NCI-H774 (cell line): ENCODE measurements at regions not wholly inside any gene's neighbourhood (a gene's known extent, or its start where the extent isn't known, plus 50 kb on each side); places are given as distances from the start of the nearest gene placed in this dataset.

Experiments used
- DNase-seq: peaks from one replicate; lab custom pipeline; 2025; lab: John Stamatoyannopoulos, UW

DNA sequence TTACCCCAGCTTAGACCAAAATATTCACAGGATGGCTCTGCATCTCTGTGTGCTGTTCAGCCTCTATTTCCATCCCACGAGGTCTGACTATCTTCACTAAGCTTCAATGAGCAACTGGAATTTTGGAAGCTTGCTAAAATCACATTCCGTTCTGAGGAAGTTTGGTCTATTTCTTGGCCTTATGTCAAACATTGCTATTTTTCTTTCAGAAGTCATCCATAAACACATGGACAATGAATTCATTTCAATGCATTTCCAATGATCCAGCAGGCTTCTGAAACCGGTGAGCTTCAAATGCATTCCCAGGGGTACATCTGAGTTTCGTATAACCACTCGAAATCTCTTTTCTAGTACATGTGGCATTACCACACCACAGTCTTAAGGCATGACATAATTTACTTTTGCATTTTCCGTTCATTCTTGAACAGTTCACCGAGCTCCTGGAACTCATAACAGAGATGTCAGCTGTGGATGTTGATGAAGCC lies 294.1 kb upstream of the KAZN start:
- no peak for DNase-seq

DNA sequence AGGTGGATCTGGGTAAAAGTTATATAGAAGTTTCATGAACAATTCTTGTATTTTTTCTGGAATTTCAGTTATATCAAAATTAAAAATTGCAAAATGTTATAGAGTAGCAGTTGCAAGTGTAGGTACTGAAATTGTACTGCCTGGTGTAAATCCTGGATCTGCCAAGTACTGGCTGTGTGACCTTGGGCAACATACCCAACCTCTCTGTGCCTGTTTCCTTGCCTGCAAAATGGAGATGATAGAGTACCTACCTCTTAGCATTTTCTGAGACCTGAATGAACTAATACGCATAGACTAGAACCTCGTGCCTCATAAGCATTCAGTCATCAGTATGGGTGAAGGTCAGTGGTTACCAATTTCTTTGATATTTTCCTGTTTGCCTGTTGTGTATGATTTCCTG lies 290.0 kb upstream of the KAZN start:
- DNase-seq: no peak

DNA sequence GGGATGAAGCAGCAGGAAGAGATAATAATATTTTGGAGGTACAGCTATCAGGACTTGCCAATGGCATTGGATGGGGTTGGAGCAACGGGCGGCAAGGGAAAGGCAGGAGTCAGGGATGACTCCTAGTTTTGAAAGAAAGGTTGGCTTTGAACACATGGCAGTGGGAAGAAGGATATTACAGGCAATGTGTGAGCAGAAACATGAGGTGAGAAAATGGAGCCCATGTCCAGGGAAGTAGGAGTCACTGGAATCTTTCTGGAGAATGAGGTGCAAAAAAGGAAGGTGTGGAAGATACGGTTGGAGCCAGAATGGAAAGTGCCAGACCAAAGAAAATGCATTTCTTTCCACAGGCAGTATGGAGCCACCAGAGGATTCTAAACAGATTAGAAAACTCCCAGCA lies 288.5 kb upstream of the KAZN start:
- no peak for DNase-seq

DNA sequence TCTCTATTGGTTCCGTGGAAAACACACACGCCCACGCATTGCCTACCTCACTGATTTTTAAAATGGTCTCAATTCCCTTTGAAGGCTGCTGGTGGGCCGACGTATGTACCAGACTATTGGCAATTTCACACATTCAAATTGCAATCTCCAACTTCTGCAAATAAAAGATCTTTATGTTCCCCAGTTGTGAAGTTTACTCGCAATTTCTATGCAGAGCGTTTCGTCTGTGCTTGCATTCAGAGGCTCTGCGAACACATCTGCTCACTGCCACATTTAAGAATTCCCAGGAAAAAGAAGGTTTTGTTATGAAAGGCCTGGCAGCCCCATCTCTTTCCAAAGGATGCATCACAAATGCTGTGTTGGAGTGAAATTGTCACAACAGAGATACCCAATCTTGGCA lies 288.0 kb upstream of the KAZN start:
- no peak for DNase-seq

DNA sequence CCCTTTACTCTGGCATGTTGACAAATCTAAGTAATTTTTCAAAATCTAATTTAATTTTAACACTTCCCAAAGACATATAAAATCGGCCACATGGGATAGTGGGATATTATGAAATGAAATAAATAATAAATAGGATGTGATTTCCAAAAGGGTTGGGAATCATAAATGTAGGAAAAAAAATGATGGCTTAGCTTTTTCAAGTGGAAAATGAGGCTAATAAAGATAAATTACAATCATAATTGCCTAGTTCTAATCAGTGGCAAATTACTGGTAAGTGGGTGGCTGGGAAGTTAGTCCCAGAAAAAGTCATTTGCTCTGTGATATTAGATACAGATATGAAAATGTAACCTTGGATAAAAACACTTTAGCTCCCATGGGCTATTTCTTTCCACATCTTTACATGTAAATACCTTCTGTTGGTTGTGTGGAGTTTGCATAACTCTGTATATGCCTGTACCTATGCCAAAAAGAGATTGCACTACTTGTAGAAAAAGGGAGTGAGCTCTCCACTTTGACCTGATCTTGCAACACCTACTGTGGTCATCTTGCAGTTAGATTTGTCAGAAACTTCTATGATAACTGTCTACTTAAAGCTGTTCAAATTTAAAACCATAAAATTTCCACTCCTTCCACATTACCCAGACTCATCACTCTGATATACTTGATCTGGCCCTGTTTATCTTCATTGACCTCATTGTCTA lies 284.6 kb upstream of the KAZN start:
- no peak for DNase-seq

DNA sequence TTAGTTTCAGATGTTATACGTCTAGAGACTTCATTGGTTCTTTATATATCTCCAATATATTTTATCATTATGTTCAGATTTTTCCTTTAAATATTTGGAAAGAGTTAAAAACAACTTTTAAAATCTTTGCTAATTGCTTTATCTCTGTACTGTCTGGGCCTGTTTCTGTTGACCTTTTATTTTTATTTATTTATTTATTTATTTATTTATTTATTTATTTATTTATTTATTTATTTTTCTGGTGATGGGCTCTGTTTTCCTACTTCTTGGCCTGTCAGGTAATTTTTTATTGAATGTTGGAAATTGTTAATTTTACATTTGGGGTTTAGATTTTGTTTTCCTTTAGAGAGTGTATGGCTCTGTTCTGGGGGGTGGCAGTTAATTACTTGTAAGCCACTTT lies 279.7 kb upstream of the KAZN start:
- DNase-seq: no peak

DNA sequence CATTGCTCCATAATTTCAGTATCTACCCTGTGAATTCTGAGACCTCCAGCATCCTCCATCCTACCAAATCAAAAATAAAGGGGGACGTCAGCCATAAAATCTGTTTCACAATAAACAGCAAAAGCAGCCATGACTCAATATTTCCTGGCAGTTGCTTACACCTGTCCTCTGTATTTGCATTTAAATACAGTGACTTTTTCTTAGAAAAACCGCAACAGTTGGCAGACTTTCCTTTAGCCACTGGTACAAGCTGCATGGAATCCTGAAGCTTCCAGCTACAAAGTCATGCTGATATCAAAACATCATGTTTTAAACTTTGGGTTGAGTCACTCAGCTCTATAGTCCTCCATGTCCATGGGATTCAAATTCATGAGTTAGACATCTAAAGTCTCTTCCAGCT lies 278.0 kb upstream of the KAZN start:
- no peak for DNase-seq

DNA sequence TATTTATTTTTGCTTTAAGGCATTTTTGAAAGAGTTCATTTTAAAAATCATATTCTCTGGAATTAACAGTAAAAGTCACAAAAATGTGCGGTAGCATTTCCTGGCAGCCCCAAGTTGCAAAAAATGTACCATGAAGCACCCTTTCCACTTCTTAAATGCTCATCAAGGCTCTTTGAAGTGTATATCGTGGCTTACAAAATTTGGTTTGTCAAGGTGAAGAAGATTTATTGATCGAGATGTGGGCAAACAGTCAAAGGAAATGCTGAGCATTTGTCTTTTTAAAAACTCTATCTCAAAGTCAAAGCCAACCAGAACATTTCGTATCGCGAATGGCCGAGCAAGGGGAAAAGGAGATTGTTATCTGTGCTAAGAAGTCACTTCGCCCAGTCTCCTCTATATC lies 277.5 kb upstream of the KAZN start:
- DNase-seq: no peak

DNA sequence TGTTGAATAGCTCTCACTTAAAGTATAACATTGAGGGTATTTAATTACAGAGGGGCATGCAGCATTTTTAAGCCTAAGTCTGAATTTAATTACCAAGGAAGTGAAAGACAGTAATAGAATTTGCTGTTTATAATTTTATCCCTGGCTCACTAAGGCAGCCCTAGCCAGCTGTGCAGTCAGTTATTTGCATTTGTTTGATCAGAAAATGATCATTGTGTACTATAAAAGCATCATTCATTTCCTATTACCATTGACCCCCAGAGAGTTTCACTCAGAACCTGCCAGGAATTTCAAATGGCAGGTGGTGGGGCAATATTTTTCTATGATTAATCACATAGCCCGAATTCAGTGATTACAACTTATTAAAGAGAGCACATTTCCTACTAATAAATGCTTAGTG lies 277.1 kb upstream of the KAZN start:
- no peak for DNase-seq

DNA sequence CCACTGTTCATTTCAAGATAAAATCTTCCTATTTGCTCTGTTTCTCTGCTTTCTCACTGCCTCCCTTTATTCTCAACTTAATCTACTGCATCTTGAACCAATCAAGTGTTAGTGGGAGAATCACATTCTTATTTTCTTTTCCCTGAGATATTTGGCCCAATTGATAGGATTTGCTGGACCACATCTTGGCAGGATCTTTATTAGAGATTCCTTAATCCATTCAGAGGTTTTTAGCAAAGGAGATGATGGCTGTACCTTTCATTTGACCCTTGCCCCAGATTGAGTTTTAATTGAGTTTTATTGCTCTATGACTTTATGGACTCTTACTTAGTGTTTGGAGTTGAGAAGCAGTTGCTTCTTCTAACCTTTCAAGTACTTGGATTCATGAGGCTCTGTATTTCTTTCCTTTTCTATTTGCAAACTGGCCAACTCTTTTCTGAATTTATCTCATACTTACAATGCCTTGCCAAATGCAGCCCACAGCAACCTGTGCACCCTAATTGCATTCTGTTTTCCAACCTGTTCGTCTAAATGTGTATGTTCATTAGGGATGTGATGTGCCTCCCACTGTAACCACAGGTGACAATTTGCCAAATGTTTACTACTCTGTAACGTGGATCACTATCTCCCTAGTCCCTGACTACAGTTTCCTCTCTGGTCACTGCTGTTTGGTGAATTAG lies 274.8 kb upstream of the KAZN start:
- no peak for DNase-seq

DNA sequence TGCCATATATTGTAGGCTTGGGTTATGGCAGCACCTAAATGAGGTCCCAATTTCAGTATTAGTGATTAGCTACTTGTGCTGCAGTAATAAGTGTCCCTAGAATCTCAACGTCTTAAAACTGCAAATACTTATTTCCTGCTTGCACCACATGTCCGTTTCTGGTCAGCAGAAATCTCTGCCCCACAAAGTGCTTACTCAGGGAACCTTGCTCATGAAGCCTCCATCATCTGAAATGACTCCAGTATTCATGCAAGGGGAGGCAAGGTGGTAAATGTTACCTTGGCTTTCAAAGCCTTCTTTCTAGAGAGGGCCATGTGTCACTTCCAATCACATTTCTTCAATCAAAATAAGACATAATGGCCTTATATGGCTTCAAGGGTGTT lies 274.2 kb upstream of the KAZN start:
- DNase-seq: no peak

DNA sequence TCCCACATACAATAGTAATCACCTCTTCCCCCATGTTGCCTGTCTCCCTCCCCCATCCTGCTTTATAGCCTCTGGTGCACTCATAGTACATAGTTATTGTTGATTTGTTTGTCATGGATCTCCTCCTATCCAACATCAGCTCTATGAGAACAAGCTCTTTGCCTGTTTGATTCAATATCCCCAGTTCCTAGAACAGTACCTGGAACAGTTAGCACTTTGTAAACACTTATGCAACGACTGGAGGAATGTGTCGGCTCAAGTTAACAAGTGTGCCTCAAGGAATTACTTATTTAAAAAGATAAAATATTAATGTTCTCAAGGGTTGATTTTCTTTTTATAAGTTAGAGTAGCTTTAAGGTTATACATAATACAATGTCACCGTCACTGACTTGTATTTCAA lies 271.6 kb upstream of the KAZN start:
- DNase-seq: no peak

DNA sequence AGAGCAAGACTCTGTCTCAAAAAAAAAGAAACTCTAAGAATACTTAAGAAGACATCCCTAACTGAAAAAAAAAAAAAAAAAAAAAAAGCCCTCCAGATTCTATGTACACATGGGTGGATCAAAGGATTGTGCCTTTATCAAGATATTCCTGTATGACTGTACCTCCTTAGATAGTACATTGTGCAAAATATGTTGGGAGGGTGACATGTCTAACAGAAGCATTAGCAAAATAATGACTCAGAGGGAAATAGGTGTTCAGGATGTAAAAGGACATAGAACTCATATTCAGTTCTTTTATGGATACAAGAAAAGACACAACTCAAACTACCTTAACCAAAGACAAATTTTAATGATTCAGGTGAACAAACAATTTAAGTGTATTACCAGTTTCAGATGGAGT lies 269.8 kb upstream of the KAZN start:
- no peak for DNase-seq

DNA sequence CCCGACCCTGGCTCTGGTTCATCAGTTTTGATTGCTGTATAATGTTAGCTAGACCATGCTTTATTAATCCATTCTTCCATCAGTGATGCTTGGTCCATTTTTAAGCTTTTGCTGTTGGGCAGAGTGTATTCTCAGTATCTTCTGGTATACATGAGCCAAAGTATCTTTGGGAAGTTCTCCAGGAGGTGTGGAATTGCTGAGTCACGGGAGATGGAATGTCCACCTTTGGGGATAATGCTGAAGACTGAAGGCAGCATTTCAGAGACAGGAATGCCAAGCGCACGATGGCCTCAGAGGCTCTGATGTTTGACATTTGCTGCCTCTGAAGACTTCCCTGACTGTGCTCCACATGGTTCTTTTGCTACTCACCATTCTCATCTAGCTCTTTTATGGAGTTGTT lies 266.3 kb upstream of the KAZN start:
- DNase-seq: no peak

DNA sequence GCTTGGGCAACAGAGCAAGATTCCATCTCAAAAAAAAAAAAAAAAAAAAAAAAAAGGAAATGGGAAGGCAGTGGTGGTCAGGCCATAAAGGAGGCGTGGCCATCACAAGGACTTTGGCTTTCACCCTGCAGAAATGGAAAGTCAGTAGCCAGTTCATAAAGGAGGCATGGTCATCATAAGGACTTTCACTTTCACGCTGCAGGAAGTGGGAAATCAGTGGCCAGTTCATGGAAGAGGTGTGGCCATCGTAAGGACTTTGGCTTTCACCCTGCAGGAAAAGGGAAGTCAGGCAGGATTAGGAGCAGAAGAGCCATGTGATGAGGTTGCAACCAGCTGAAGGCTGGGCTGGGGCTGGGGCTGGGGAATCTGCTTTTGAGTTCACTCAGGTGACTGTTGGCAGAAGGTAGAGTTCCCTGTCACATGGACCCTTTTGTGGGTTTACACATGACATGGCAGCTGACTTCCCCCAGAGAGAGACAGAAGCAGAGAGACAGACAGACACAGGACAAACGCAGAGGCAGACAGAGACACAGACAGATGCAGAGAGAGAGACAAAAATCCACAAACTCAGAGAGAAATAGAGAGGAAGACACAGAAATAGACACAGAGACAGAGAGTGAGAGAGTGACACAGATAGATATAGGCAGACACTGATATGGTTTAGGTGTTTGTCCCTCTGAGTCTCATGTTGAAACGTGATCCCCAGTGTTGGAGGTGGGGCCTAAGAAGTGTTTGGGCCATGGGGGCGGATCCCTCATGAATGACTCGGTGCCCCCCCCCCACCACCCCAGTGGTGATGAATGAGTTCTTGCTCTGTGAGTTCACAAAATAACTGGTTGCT lies 263.9 kb upstream of the KAZN start:
- no peak for DNase-seq

DNA sequence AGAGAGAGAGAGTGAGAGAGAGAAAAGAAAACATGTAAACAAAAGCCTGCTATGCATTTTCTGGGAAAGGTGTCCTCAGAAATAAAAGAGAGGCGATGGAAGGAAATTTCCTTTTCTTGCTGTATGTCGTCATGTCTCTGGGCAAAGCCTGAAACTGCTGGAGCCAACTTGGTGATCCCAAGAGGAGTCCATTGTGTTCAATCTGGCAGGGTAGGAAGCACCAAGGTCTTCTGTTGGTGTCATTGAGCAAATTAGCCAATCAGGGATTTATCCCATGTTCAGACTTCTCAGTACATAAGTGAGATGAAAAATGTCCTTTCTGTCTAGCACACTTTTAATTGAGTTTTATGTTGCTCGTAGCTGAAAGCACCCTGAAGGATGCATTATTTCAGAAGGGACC lies 260.0 kb upstream of the KAZN start:
- no peak for DNase-seq

DNA sequence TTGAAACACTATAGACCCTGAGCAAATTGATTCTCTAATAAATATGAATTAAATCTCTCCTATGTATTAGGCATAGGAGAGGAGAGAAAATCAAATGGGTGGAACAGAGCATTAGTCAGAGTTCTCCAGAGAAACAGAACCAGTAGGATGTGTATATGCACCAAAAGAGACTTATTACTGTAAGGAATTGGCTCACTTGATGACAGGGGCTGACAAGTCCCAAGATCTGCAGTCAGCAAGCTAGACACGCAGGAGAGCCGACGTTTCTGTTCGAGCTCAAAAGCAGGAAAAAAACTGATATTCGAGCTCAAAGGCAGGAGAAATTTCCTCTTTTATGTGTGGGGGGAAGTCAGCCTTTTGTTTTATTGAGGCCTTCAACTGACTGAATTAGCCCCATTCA lies 259.2 kb upstream of the KAZN start:
- DNase-seq: no peak

DNA sequence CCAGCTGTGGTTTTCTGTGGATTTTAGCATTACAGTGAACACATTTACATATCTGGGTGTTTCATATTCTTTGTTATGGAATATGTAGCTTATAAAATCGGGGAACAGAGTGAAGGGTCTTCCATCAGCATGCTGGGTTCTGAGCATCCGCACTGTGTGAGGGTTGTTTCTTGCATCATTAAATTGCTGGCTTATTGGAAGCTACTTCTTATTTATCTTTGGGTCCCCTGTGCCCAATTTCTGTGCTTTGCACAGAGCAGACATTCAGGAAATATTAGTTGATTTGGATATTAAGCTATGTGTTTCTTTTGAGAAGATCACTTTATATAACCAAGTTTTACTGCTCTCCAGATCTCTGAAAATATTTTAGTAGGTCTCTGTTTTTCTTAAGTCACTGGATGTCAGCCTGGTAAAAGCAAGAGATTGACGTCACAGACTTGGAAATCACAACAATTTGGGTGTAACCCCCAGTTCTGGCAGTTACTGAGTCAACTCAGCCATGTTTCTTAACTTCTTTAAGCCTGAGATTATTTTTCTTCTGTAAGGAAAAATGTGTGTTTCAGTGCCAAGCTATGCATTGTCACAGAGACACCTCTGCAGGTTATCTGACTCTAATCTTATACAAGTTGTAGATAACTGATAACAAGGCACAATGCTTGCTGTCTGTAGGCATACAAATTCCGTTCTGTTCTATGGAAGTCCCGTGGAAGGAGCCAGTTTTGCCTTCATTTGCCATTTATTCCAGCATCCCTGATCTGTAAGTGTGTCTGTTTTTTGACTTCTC lies 258.3 kb upstream of the KAZN start:
- no peak for DNase-seq

DNA sequence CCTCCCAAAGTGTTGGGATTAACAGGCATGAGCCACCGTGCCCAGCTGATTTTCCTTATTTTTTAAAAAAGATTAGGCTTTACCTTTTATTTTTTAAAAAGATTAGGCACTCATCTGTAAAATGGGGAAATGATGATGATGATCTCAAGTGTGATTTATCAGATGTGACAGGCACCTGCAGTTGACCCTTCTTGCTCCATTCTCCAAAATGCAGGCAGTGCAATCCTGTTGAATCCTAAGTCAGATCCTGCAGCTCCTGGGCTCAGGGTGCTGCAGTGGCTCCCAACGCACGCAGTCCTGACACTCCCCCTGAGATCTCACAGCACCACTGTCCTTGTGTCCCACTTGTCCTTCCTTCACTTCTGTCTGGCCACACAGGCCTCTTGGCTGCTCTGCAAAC lies 257.3 kb upstream of the KAZN start:
- no peak for DNase-seq

DNA sequence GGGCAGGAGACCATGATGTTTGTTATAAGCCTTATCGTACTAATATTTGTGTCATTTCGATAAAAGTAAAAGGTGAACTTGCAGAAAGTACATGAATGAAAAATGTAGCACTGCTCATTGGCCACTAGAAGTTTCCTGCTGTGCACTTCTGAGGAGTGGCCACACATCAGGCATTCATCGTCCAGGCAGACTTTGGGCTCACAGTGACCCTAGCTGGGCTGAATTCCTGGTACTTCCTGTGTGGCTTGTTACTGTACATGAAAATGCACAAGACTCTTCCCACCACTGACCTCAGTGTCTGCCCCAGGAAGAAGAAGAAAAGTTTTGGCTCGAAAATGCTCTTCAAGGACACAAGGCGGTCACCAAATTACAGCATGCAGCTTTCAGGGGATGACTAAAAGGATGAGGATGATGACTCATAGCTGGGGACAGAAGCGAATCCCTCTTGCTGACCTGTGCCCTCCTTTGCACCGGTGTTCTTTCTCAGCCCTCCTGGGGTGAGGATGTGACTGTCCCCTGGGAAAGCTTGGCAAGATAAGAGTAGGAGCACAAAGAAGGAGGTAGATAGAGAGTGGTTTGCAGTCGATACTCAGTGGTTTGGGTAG lies 252.4 kb upstream of the KAZN start:
- DNase-seq: no peak

DNA sequence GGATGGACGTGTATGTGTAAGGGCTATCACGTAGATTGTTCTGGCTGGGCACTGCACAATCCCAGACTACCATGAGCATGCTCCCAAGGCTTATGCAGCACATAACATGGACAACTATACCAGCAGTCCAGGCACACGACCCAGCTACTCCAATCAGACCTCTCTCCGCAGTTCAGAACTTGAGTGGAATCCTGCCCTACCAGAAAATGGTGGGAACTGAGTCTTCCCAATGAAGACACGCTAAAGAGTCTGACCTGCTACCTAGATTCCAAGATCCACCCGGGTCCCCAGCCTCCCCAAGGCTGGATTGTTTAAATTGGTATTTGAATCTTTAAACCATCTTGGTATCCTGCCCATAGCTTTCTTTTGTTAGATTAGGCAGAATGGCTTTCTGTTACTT lies 251.3 kb upstream of the KAZN start:
- no peak for DNase-seq

DNA sequence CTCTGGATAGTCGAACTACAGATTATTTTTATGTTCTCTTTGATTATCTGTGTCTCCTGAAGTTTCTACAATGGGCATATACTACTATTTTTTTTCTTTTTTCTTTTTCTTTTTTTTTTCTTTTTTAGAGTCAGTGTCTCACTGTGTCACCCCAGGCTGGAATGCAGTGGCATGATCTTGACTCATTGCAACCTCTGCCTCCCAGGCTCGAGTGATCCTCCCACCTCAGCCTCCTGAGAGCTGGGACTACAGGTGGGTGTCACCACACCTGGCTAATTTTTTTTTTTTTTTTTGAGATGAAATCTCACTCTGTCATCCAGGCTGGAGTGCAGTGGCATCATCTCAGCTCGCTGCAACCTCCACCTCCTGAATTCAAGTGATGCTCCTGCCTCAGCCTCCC lies 250.7 kb upstream of the KAZN start:
- DNase-seq: no peak
